Glutamatergic neuron (in vitro differentiated cells): ENCODE measurements at regions not wholly inside any gene's neighbourhood (a gene's known extent, or its start where the extent isn't known, plus 50 kb on each side); places are given as distances from the start of the nearest gene placed in this dataset.

ENCODE experiments used
- DNase-seq: peaks from one replicate; pipeline ENCODE4 v3.0.0; 2022
- H3K27ac Mint-ChIP-seq: one replicate; pipeline ENCODE4 v1.8.0; 2020; ENCODE audit warnings: mild to moderate bottlenecking, mixed read lengths, inconsistent platforms; ENCODE audit not compliant: unreplicated experiment
- H3K27me3 Mint-ChIP-seq: one replicate; pipeline ENCODE4 v1.8.0; 2020; ENCODE audit warnings: mild to moderate bottlenecking, moderate library complexity, mixed read lengths, inconsistent platforms; ENCODE audit not compliant: unreplicated experiment
- H3K36me3 Mint-ChIP-seq: one replicate; pipeline ENCODE4 v1.8.0; 2020; ENCODE audit warnings: mild to moderate bottlenecking, mixed read lengths, inconsistent platforms; ENCODE audit not compliant: unreplicated experiment
- H3K4me1 Mint-ChIP-seq: one replicate; pipeline ENCODE4 v1.8.0; 2020; ENCODE audit warnings: mild to moderate bottlenecking, low read depth, mixed read lengths, inconsistent platforms; ENCODE audit not compliant: unreplicated experiment
- H3K4me3 Mint-ChIP-seq: one replicate; pipeline ENCODE4 v1.8.0; 2020; ENCODE audit warnings: mild to moderate bottlenecking, mixed read lengths, inconsistent platforms; ENCODE audit not compliant: unreplicated experiment
- H3K9me3 Mint-ChIP-seq: one replicate; pipeline ENCODE4 v1.8.0; 2020; ENCODE audit warnings: mild to moderate bottlenecking, moderate library complexity, mixed read lengths, inconsistent platforms; ENCODE audit not compliant: unreplicated experiment
- TF ChIP-seq, protein P1 (sequence below): fragments of 200-600 bp; sonication (generic); IDR thresholded peaks from one replicate; pipeline ENCODE4 v1.5.0; 2021; ENCODE audit not compliant: partially characterized antibody, unreplicated experiment

DNA sequence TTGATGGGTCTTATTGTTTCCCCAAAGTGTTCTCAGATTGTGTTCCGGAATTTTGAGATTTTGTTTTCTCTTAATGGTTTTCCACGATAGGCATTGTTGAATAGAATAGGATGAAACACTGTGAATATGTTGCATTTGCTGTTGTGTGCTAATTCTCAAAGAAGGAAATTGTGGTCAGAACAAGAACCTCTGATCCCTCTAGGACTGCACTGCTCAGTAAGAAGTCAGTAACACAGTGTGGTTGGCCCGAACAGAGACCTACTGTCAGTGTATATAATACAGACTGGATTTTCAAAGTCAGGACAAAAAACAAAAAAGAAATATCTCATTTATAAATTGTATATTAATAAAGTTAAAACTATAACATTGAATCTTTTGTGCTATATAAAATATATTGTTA lies 494.8 kb downstream of the MAT2B start:
- no peak overlapping the region for H3K27ac Mint-ChIP-seq
- no peaks in the 10 kb centered on the region for H3K9me3 Mint-ChIP-seq
- peaks cover 5% of the 10 kb centered on the region for H3K4me1 Mint-ChIP-seq
- no peak for DNase-seq
- peaks cover 1% of the 10 kb centered on the region for H3K27me3 Mint-ChIP-seq
- no peaks in the 10 kb centered on the region for H3K36me3 Mint-ChIP-seq
- H3K4me3 Mint-ChIP-seq: no peak overlapping the region
- TF ChIP-seq, protein P1, sequence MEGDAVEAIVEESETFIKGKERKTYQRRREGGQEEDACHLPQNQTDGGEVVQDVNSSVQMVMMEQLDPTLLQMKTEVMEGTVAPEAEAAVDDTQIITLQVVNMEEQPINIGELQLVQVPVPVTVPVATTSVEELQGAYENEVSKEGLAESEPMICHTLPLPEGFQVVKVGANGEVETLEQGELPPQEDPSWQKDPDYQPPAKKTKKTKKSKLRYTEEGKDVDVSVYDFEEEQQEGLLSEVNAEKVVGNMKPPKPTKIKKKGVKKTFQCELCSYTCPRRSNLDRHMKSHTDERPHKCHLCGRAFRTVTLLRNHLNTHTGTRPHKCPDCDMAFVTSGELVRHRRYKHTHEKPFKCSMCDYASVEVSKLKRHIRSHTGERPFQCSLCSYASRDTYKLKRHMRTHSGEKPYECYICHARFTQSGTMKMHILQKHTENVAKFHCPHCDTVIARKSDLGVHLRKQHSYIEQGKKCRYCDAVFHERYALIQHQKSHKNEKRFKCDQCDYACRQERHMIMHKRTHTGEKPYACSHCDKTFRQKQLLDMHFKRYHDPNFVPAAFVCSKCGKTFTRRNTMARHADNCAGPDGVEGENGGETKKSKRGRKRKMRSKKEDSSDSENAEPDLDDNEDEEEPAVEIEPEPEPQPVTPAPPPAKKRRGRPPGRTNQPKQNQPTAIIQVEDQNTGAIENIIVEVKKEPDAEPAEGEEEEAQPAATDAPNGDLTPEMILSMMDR: no peak

GRCh38 chr5:164000819-164001218 lies 495.4 kb downstream of the MAT2B start:
- H3K4me1 Mint-ChIP-seq: peaks cover 6% of the 10 kb centered on the region
- no peak overlapping the region for H3K27ac Mint-ChIP-seq
- no peaks in the 10 kb centered on the region for H3K36me3 Mint-ChIP-seq
- no peak for DNase-seq
- no peak overlapping the region for H3K4me3 Mint-ChIP-seq
- no peaks in the 10 kb centered on the region for H3K9me3 Mint-ChIP-seq
- H3K27me3 Mint-ChIP-seq: peaks cover 1% of the 10 kb centered on the region
- TF ChIP-seq, protein P1: no peak

DNA sequence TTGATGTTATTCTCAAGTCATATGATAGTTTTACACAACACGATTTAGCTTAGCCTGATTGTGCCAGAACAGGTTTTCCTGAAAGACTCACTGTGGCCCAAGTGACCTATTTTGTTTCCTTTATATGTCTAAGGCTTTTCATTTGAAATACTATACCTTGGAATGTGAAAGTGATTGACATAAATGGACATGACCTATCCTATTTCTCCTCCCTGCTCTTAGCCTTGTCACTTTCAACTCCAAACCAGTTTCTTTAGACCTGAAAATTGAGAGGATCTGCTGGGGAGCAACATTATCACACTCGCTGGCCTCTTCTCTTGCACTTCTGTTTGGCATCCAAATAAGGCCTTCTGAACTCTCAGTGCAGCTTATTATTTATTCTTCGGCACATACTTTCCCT lies 496.8 kb downstream of the MAT2B start:
- H3K4me3 Mint-ChIP-seq: no peak overlapping the region
- H3K27ac Mint-ChIP-seq: no peak overlapping the region
- no peak for DNase-seq
- H3K9me3 Mint-ChIP-seq: no peaks in the 10 kb centered on the region
- H3K27me3 Mint-ChIP-seq: peaks cover 1% of the 10 kb centered on the region
- TF ChIP-seq, protein P1: no peak
- H3K4me1 Mint-ChIP-seq: peaks cover 6% of the 10 kb centered on the region
- H3K36me3 Mint-ChIP-seq: no peaks in the 10 kb centered on the region

- TF ChIP-seq, protein P1: no peak
- Mint-ChIP-seq H3K4me3 (no peak overlapping the region), H3K27ac (no peak overlapping the region), H3K27me3 (peaks cover 1% of the 10 kb centered on the region), H3K4me1 (peaks cover 6% of the 10 kb centered on the region), H3K9me3 (no peaks in the 10 kb centered on the region), H3K36me3 (no peaks in the 10 kb centered on the region)
- DNase-seq: no peak
These were observed 497.2 kb downstream of the MAT2B start for GRCh38 chr5:164002628-164003027.

GRCh38 chr5:164005071-164005470 lies 499.7 kb downstream of the MAT2B start:
- H3K4me3 Mint-ChIP-seq: no peak overlapping the region
- H3K9me3 Mint-ChIP-seq: no peaks in the 10 kb centered on the region
- TF ChIP-seq, protein P1: no peak
- peaks cover 15% of the 10 kb centered on the region for H3K4me1 Mint-ChIP-seq
- no peak overlapping the region for H3K27ac Mint-ChIP-seq
- peaks cover 1% of the 10 kb centered on the region for H3K27me3 Mint-ChIP-seq
- DNase-seq: no peak
- no peaks in the 10 kb centered on the region for H3K36me3 Mint-ChIP-seq
